GM23338 (cell line): ENCODE measurements at regions not wholly inside any gene's neighbourhood (a gene's known extent, or its start where the extent isn't known, plus 50 kb on each side); places are given as distances from the start of the nearest gene placed in this dataset.
A peak's percentile ranks its signal among the peaks of the same experiment; 100 is the strongest.

ENCODE experiments used
- ATAC-seq: fragments of 200-7000 bp; cut with Tn5 transposase; 3 replicates; pipeline ENCODE4 v1.9.1; 2020
- DNase-seq: peaks from one replicate; pipeline ENCODE4 v3.0.0-alpha.2; 2015; ENCODE audit warnings: low spot score
- H2AFZ ChIP-seq: fragments of 200-600 bp; sonication (generic); 2 replicates; pipeline ENCODE4 v1.8.0; 2016; ENCODE audit warnings: antibody characterized with exemption, mild to moderate bottlenecking, moderate library complexity
- H3F3A ChIP-seq: fragments of 200-600 bp; sonication (generic); replicated peaks from 2 replicates; pipeline ENCODE4 v1.8.0; 2017; ENCODE audit warnings: antibody characterized with exemption, mixed run types, low read depth
- H3K27ac ChIP-seq: fragments of 200-600 bp; sonication (generic); 2 replicates; pipeline ENCODE4 v1.6.1; 2016; ENCODE audit warnings: low read depth
- H3K27me3 ChIP-seq: fragments of 200-600 bp; sonication (generic); 2 replicates; pipeline ENCODE4 v1.8.0; 2016; ENCODE audit warnings: mild to moderate bottlenecking, mixed run types, moderate library complexity; ENCODE audit not compliant: insufficient read depth
- H3K36me3 ChIP-seq: fragments of 200-600 bp; sonication (generic); 2 replicates; pipeline ENCODE4 v1.8.0; 2016; ENCODE audit warnings: mild to moderate bottlenecking; ENCODE audit not compliant: insufficient read depth
- H3K4me1 ChIP-seq: fragments of 200-600 bp; sonication (generic); 2 replicates; pipeline ENCODE4 v1.8.0; 2016; ENCODE audit warnings: mild to moderate bottlenecking, moderate library complexity; ENCODE audit not compliant: insufficient read depth
- H3K4me2 ChIP-seq: fragments of 200-600 bp; sonication (generic); 2 replicates; pipeline ENCODE4 v1.7.1; 2017; ENCODE audit warnings: mixed run types
- H3K4me3 ChIP-seq: fragments of 200-600 bp; sonication (generic); 2 replicates; pipeline ENCODE4 v1.6.1; 2016; ENCODE audit warnings: mixed run types
- H3K79me2 ChIP-seq: fragments of 200-600 bp; sonication (generic); replicated peaks from 2 replicates; pipeline ENCODE4 v1.8.0; 2017; ENCODE audit warnings: mild to moderate bottlenecking; ENCODE audit not compliant: insufficient read depth
- H3K9me2 ChIP-seq: fragments of 200-600 bp; sonication (generic); 2 replicates; pipeline ENCODE4 v1.8.0; 2017; ENCODE audit not compliant: insufficient read depth
- H4K20me1 ChIP-seq: fragments of 200-600 bp; sonication (generic); replicated peaks from 2 replicates; pipeline ENCODE4 v1.8.0; 2017; ENCODE audit warnings: mild to moderate bottlenecking; ENCODE audit not compliant: insufficient read depth
- H3K27ac Mint-ChIP-seq: 2 replicates; pipeline ENCODE4 v1.8.0; 2020; ENCODE audit warnings: inconsistent platforms, mild to moderate bottlenecking, moderate library complexity, mixed read lengths
- H3K27me3 Mint-ChIP-seq: 3 replicates; pipeline ENCODE4 v1.8.0; 2022; ENCODE audit warnings: low read depth, mild to moderate bottlenecking, moderate library complexity, mixed read lengths, inconsistent platforms; ENCODE audit not compliant: insufficient read depth, poor library complexity
- H3K36me3 Mint-ChIP-seq: 3 replicates; pipeline ENCODE4 v1.8.0; 2021; ENCODE audit warnings: low read depth, mild to moderate bottlenecking, inconsistent platforms, moderate library complexity, mixed read lengths
- H3K4me1 Mint-ChIP-seq: 3 replicates; pipeline ENCODE4 v1.8.0; 2020; ENCODE audit warnings: mild to moderate bottlenecking, inconsistent platforms, mixed read lengths
- H3K4me3 Mint-ChIP-seq: 3 replicates; pipeline ENCODE4 v1.8.0; 2021; ENCODE audit warnings: moderate library complexity, mild to moderate bottlenecking, inconsistent platforms, mixed read lengths
- H3K9me3 Mint-ChIP-seq: 3 replicates; pipeline ENCODE4 v1.8.0; 2020; ENCODE audit warnings: moderate library complexity, mild to moderate bottlenecking, inconsistent platforms, mixed read lengths
- CREB1 ChIP-seq: fragments of 250-450 bp; sonication (Bioruptor Pico); IDR thresholded peaks from 2 replicates; pipeline ENCODE4 v1.5.0; 2020; ENCODE audit warnings: low read depth, mild to moderate bottlenecking, moderate library complexity
- CTCF ChIP-seq, 2 experiments: fragments of 200-600 bp in 1 of 2; sonication (generic) in 1 of 2; conservative IDR thresholded peaks; 2 replicates each; pipeline versions ENCODE4 v1.5.1 to v1.6.1; 2016 to 2017; ENCODE audit warnings: antibody characterized with exemption in 2 of 2, low read depth in 2 of 2, mild to moderate bottlenecking in 2 of 2, moderate library complexity in 1 of 2
- ETS1 ChIP-seq: IDR thresholded peaks from 2 replicates; pipeline ENCODE4 v1.6.1; 2016; ENCODE audit warnings: antibody characterized with exemption
- EZH2 ChIP-seq: fragments of 200-600 bp; sonication (generic); IDR thresholded peaks from one replicate; pipeline ENCODE4 v1.8.0; 2017; ENCODE audit warnings: antibody characterized with exemption, mild to moderate bottlenecking, low read depth; ENCODE audit not compliant: unreplicated experiment
- EZH2phosphoT487 ChIP-seq: fragments of 200-600 bp; sonication (generic); IDR thresholded peaks from one replicate; pipeline ENCODE4 v1.8.1; 2018; ENCODE audit warnings: antibody characterized with exemption; ENCODE audit not compliant: unreplicated experiment
- JUNB ChIP-seq: IDR thresholded peaks from one replicate; pipeline ENCODE4 v1.6.1; 2016; ENCODE audit warnings: antibody characterized with exemption; ENCODE audit not compliant: unreplicated experiment
- NANOG ChIP-seq: IDR thresholded peaks from 2 replicates; pipeline ENCODE4 v1.6.1; 2016; ENCODE audit warnings: antibody characterized with exemption, borderline replicate concordance
- POLR2AphosphoS5 ChIP-seq: IDR thresholded peaks from 2 replicates; pipeline ENCODE4 v1.6.1; 2016; ENCODE audit warnings: antibody characterized with exemption, low read depth
- REST ChIP-seq: IDR thresholded peaks from one replicate; pipeline ENCODE4 v1.6.1; 2018; ENCODE audit warnings: antibody characterized with exemption; ENCODE audit not compliant: unreplicated experiment
- STAT1 ChIP-seq: IDR thresholded peaks from one replicate; pipeline ENCODE4 v1.6.1; 2016; ENCODE audit warnings: antibody characterized with exemption; ENCODE audit not compliant: unreplicated experiment
- ZNF114 ChIP-seq: fragments of 250-450 bp; sonication (Bioruptor Pico); IDR thresholded peaks from 2 replicates; pipeline ENCODE4 v1.5.0; 2020; ENCODE audit warnings: mild to moderate bottlenecking, moderate library complexity
- ZNF331 ChIP-seq: fragments of 250-450 bp; sonication (Bioruptor Pico); IDR thresholded peaks from 2 replicates; pipeline ENCODE4 v1.5.0; 2020; ENCODE audit warnings: low read depth, mild to moderate bottlenecking, moderate library complexity
- ZNF462 ChIP-seq: fragments of 250-450 bp; sonication (Bioruptor Pico); IDR thresholded peaks from 2 replicates; pipeline ENCODE4 v1.5.0; 2020; ENCODE audit warnings: mild to moderate bottlenecking, moderate library complexity

GRCh38 chr2:118474541-118474920, 372.9 kb downstream of the EN1 start:
- Histone ChIP-seq H3K4me1 (peaks cover 23% of the 10 kb centered on the region), H3K9me2 (no peaks in the 10 kb centered on the region), H4K20me1 (no peaks in the 10 kb centered on the region), H3K4me3 (no peak overlapping the region), H3K79me2 (no peaks in the 10 kb centered on the region), H3K4me2 (peak overlapping the region; percentile 63), H3F3A (no peaks in the 10 kb centered on the region), H3K36me3 (no peaks in the 10 kb centered on the region), H3K27ac (no peak overlapping the region), H2AFZ (peak overlapping the region; percentile 70; the same call in 1 of the 2 replicates), H3K27me3 (no peaks in the 10 kb centered on the region)
- Mint-ChIP-seq H3K27ac (no peak overlapping the region), H3K9me3 (no peaks in the 10 kb centered on the region), H3K27me3 (peaks cover 2% of the 10 kb centered on the region), H3K4me3 (no peak overlapping the region), H3K4me1 (peaks cover 37% of the 10 kb centered on the region), H3K36me3 (no peaks in the 10 kb centered on the region)
- ATAC-seq, result no peak
- no peak for DNase-seq
- no peak for TF ChIP-seq ETS1
- no peak for TF ChIP-seq REST
- no peak for TF ChIP-seq CTCF (conservative IDR thresholded peaks at IDR 0.05; ENCODE audit: low read depth in 2 of 2)
- TF ChIP-seq ZNF114 (CRISPR knock-in tag), result no peak
- no peak for TF ChIP-seq STAT1
- no peak for TF ChIP-seq ZNF462 (CRISPR knock-in tag)
- no peak for TF ChIP-seq ZNF331 (CRISPR knock-in tag)
- no peak for TF ChIP-seq POLR2AphosphoS5
- no peak for TF ChIP-seq EZH2phosphoT487
- no peak for TF ChIP-seq CREB1
- TF ChIP-seq JUNB, result no peak
- TF ChIP-seq EZH2, result no peak
- no peak for TF ChIP-seq NANOG
